CD14-positive monocyte (primary cell): ENCODE measurements at regions not wholly inside any gene's neighbourhood (a gene's known extent, or its start where the extent isn't known, plus 50 kb on each side); places are given as distances from the start of the nearest gene placed in this dataset.

Source experiments
- DNase-seq, 3 donors: peaks; one replicate each; pipeline ENCODE4 v3.0.0-alpha.2; 2011 to 2022
- H2AFZ ChIP-seq: 2 replicates; pipeline ENCODE4 v1.6.0; 2012; ENCODE audit warnings: mild to moderate bottlenecking, low read depth, low read length, inconsistent platforms; ENCODE audit not compliant: insufficient read depth, poor library complexity, severe bottlenecking
- H3K27ac ChIP-seq, 2 donors: 1 replicate in 1 of 2; 2 replicates in 1 of 2; pipeline ENCODE4 v1.5.1; 2012 to 2013; ENCODE audit warnings: low read length in 2 of 2, control low read depth in 1 of 2, inconsistent platforms in 1 of 2, low read depth in 1 of 2, mild to moderate bottlenecking in 1 of 2
- H3K27me3 ChIP-seq, 2 donors: one replicate each; pipeline versions ENCODE4 v1.6.0 to v1.6.1; 2011 to 2013; ENCODE audit warnings: low read length in 2 of 2; ENCODE audit not compliant: control insufficient read depth in 2 of 2, insufficient read depth in 2 of 2
- H3K36me3 ChIP-seq, 2 donors: replicated peaks in 1 of 2; 1 replicate in 1 of 2; 2 replicates in 1 of 2; pipeline versions ENCODE4 v1.5.1 to v1.6.1; 2012 to 2013; ENCODE audit warnings: low read length in 2 of 2, control low read depth in 1 of 2, inconsistent platforms in 1 of 2, mild to moderate bottlenecking in 1 of 2; ENCODE audit not compliant: insufficient read depth in 2 of 2, control insufficient read depth in 1 of 2
- H3K4me1 ChIP-seq, 2 donors: 1 replicate in 1 of 2; 2 replicates in 1 of 2; pipeline versions ENCODE4 v1.5.1 to v1.6.1; 2012 to 2013; ENCODE audit warnings: low read length in 2 of 2, control low read depth in 1 of 2, inconsistent platforms in 1 of 2, mild to moderate bottlenecking in 1 of 2, moderate library complexity in 1 of 2; ENCODE audit not compliant: insufficient read depth in 2 of 2, control insufficient read depth in 1 of 2
- H3K4me2 ChIP-seq: replicated peaks from 2 replicates; pipeline ENCODE3; 2012; ENCODE audit warnings: low read length, moderate library complexity, mild to moderate bottlenecking; ENCODE audit not compliant: poor library complexity, severe bottlenecking; ENCODE audit errors: extremely low read depth
- H3K4me3 ChIP-seq, 3 experiments: fragments of 200-600 bp in 1 of 3; sonication (generic) in 1 of 3; replicated peaks in 1 of 3; 1 replicate in 2 of 3; 2 replicates in 1 of 3; pipeline ENCODE4 v1.5.1; 2011 to 2013; ENCODE audit warnings: low read length in 3 of 3, mild to moderate bottlenecking in 3 of 3, control low read depth in 2 of 3, low read depth in 2 of 3, inconsistent platforms in 1 of 3, moderate library complexity in 1 of 3
- H3K79me2 ChIP-seq: 2 replicates; pipeline ENCODE4 v1.6.0; 2012; ENCODE audit warnings: mild to moderate bottlenecking, control low read depth, inconsistent platforms, low read length, moderate library complexity; ENCODE audit not compliant: insufficient read depth
- H3K9ac ChIP-seq: 2 replicates; pipeline ENCODE4 v1.6.0; 2017; ENCODE audit warnings: low read length, mild to moderate bottlenecking; ENCODE audit not compliant: insufficient read depth, poor library complexity, severe bottlenecking
- H3K9me3 ChIP-seq, 2 donors: replicated peaks in 1 of 2; 1 replicate in 1 of 2; 2 replicates in 1 of 2; pipeline versions ENCODE4 v1.5.1 to v1.6.1; 2012 to 2013; ENCODE audit warnings: low read length in 2 of 2, control low read depth in 1 of 2; ENCODE audit not compliant: control insufficient read depth in 1 of 2, insufficient read depth in 1 of 2
- H4K20me1 ChIP-seq: 2 replicates; pipeline ENCODE4 v1.6.0; 2012; ENCODE audit warnings: mild to moderate bottlenecking, low read length, control low read depth, moderate library complexity; ENCODE audit not compliant: insufficient read depth
- H3K27ac Mint-ChIP-seq, 7 donors: one replicate each; pipeline ENCODE4 v1.8.0; 2020; ENCODE audit warnings: mild to moderate bottlenecking in 7 of 7, mixed read lengths in 7 of 7, moderate library complexity in 6 of 7, inconsistent platforms in 2 of 7
- H3K27me3 Mint-ChIP-seq, 3 donors: one replicate each; pipeline ENCODE4 v1.8.0; 2021 to 2022; ENCODE audit warnings: low read depth in 3 of 3, mild to moderate bottlenecking in 3 of 3, mixed read lengths in 3 of 3, moderate library complexity in 3 of 3, inconsistent platforms in 1 of 3
- H3K36me3 Mint-ChIP-seq, 2 donors: one replicate each; pipeline ENCODE4 v1.8.0; 2020; ENCODE audit warnings: mixed read lengths in 2 of 2, inconsistent platforms in 1 of 2, mild to moderate bottlenecking in 1 of 2
- H3K4me1 Mint-ChIP-seq: one replicate; pipeline ENCODE4 v1.8.0; 2020; ENCODE audit warnings: mild to moderate bottlenecking, mixed read lengths
- H3K4me3 Mint-ChIP-seq, 2 donors: one replicate each; pipeline ENCODE4 v1.8.0; 2020; ENCODE audit warnings: mild to moderate bottlenecking in 2 of 2, mixed read lengths in 2 of 2, moderate library complexity in 1 of 2
- H3K9me3 Mint-ChIP-seq, 7 donors: one replicate each; pipeline ENCODE4 v1.8.0; 2020 to 2022; ENCODE audit warnings: mixed read lengths in 7 of 7, mild to moderate bottlenecking in 6 of 7, moderate library complexity in 6 of 7, inconsistent platforms in 2 of 7
- WGBS: methylation state at CpG from one replicate; pipeline ENCODE4 v1.1.5; 2013; ENCODE audit warnings: missing lambda C conversion rate; ENCODE audit not compliant: insufficient coverage; 5-methylcytosine and 5-hydroxymethylcytosine counted together
- intact Hi-C, 2 donors: fragments of 100-400 bp; cut with micrococcal nuclease; formaldehyde crosslinking; loops; one replicate each; pipeline versions ENCODE4 v1.15.0 to v1.15.1; 2023
- TF ChIP-seq, protein P1 (sequence below): fragments of 200-600 bp; IDR thresholded peaks from one replicate; pipeline ENCODE4 v1.8.0; 2022; ENCODE audit warnings: antibody characterized with exemption, mild to moderate bottlenecking

DNA sequence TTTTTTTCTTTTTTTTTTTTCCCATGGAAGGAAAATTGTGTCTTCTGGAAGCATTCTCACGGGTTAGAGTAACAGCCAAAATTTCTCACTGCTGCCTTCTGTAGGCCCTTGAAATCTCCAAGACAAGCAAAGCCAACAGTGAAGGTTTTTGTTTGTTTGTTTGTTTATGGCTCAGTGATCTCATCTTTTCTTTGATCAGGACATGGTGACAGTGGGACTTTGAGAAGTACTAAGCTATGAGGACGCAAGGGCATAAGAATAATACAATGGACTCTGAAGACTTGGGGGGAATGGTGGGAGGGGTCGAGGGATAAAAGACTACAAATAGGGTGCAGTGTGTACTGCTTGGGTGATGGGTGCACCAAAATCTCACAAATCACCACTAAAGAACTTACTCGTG is 419.4 kb downstream of the PTPRC start:
- Mint-ChIP-seq H3K27ac (peak overlapping the region in 1 of 7 donors; percentile 25), H3K4me3 (no peak overlapping the region), H3K36me3 (no peaks in the 10 kb centered on the region), H3K9me3 (peaks cover 3 to 12% (median 5%) of the 10 kb centered on the region in 7 donors), H3K4me1 (no peaks in the 10 kb centered on the region), H3K27me3 (no peaks in the 10 kb centered on the region)
- Histone ChIP-seq H3K9me3 (peaks cover 0 to 4% of the 10 kb centered on the region in 2 donors), H3K36me3 (no peaks in the 10 kb centered on the region), H3K4me3 (no peak overlapping the region), H3K4me2 (no peak overlapping the region), H2AFZ (no peak overlapping the region), H3K79me2 (no peaks in the 10 kb centered on the region), H3K27ac (no peak overlapping the region), H3K4me1 (no peaks in the 10 kb centered on the region), H3K27me3 (no peaks in the 10 kb centered on the region), H4K20me1 (no peaks in the 10 kb centered on the region), H3K9ac (no peak overlapping the region)
- no peak for DNase-seq
- WGBS: no CpG with 5 or more reads among the region's 4 CpGs
- intact Hi-C loops: no loop called here
- TF ChIP-seq, protein P1, sequence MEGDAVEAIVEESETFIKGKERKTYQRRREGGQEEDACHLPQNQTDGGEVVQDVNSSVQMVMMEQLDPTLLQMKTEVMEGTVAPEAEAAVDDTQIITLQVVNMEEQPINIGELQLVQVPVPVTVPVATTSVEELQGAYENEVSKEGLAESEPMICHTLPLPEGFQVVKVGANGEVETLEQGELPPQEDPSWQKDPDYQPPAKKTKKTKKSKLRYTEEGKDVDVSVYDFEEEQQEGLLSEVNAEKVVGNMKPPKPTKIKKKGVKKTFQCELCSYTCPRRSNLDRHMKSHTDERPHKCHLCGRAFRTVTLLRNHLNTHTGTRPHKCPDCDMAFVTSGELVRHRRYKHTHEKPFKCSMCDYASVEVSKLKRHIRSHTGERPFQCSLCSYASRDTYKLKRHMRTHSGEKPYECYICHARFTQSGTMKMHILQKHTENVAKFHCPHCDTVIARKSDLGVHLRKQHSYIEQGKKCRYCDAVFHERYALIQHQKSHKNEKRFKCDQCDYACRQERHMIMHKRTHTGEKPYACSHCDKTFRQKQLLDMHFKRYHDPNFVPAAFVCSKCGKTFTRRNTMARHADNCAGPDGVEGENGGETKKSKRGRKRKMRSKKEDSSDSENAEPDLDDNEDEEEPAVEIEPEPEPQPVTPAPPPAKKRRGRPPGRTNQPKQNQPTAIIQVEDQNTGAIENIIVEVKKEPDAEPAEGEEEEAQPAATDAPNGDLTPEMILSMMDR: no peak

DNA sequence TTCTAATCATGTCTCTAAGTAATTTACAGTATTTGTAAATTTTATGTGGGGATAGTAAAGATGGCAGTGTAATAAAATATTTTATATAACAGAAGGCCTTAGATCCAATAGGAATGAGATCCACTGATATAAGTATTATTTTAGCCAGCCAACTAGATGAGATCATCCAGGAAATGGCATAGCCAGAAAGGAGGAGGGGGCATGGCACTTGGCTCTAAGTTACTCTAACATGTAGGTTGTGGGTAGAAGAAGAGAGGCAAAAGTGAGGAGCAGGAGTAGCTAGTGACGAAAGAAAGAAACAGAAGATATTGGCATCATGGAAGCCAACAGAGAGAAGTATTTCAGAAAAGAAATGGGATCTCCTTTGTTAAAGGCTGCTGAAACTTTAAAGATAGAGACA is 426.1 kb downstream of the PTPRC start:
- no peak for DNase-seq
- no peaks in the 10 kb centered on the region for H3K27me3 Mint-ChIP-seq
- TF ChIP-seq, protein P1: no peak
- Histone ChIP-seq H3K27ac (no peak overlapping the region), H3K9me3 (no peaks in the 10 kb centered on the region), H3K4me3 (no peak overlapping the region), H3K9ac (no peak overlapping the region), H3K4me1 (no peaks in the 10 kb centered on the region), H3K79me2 (no peaks in the 10 kb centered on the region), H2AFZ (no peak overlapping the region), H4K20me1 (no peaks in the 10 kb centered on the region), H3K4me2 (no peak overlapping the region), H3K36me3 (no peaks in the 10 kb centered on the region), H3K27me3 (no peaks in the 10 kb centered on the region)
- no peak overlapping the region for H3K4me3 Mint-ChIP-seq
- no peak overlapping the region for H3K27ac Mint-ChIP-seq
- peaks cover 0 to 7% (median 0%) of the 10 kb centered on the region in 7 donors for H3K9me3 Mint-ChIP-seq
- intact Hi-C loops: no loop called here
- H3K36me3 Mint-ChIP-seq: no peaks in the 10 kb centered on the region
- H3K4me1 Mint-ChIP-seq: peaks cover 8% of the 10 kb centered on the region
- WGBS: 86% methylated on average over 1 of the region's 1 CpG
